ENCODE measurements at regions not wholly inside any gene's neighbourhood (a gene's known extent, or its start where the extent isn't known, plus 50 kb on each side); places are given as distances from the start of the nearest gene placed in this dataset.

DNA sequence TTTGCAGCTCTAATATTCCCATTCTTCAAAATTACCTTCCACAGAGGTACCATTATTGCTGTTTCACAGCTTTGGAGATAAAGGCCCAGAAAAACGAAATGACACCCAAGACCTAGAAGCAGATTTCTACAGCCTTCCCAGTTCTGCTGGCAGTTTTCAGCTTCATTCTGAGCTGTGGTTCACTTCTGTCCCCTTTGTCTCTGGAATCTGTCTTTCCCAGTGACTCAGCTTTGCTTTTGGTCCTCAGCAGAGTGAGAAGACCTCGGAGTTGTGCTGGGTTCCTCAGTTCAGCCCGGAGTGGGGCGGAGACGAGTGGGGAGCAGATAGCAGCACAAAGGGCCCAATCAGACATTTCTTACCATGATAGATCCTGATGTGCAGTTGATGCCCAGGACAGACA lies 180.7 kb upstream of the CXCR4 start:
- H3K27ac ChIP-seq (ENCODE audit: low read length), result no peak overlapping the region
- no peaks in the 10 kb centered on the region for H3F3A ChIP-seq (ENCODE audit: insufficient read depth, low read length, poor library complexity, severe bottlenecking)
- no peaks in the 10 kb centered on the region for H3K27me3 ChIP-seq (ENCODE audit: insufficient read depth, low read depth, low read length)
- no peaks in the 10 kb centered on the region for H3K9me2 ChIP-seq (ENCODE audit: insufficient read depth, low read length)
- H3K9ac ChIP-seq (ENCODE audit: low read length), result no peak overlapping the region
- no peaks in the 10 kb centered on the region for H3K36me3 ChIP-seq (ENCODE audit: insufficient read depth, low read length)
- H3K4me2 ChIP-seq (ENCODE audit: low read length), result no peak overlapping the region
- H4K20me1 ChIP-seq (ENCODE audit: insufficient read depth), result no peaks in the 10 kb centered on the region
- TF ChIP-seq, protein P1, sequence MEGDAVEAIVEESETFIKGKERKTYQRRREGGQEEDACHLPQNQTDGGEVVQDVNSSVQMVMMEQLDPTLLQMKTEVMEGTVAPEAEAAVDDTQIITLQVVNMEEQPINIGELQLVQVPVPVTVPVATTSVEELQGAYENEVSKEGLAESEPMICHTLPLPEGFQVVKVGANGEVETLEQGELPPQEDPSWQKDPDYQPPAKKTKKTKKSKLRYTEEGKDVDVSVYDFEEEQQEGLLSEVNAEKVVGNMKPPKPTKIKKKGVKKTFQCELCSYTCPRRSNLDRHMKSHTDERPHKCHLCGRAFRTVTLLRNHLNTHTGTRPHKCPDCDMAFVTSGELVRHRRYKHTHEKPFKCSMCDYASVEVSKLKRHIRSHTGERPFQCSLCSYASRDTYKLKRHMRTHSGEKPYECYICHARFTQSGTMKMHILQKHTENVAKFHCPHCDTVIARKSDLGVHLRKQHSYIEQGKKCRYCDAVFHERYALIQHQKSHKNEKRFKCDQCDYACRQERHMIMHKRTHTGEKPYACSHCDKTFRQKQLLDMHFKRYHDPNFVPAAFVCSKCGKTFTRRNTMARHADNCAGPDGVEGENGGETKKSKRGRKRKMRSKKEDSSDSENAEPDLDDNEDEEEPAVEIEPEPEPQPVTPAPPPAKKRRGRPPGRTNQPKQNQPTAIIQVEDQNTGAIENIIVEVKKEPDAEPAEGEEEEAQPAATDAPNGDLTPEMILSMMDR (IDR thresholded peaks at IDR 0.05; ENCODE audit: poor library complexity, severe bottlenecking), result no peak
- no peak for TF ChIP-seq POLR2AphosphoS5 (IDR thresholded peaks at IDR 0.05)
- TF ChIP-seq EP300 (conservative IDR thresholded peaks at IDR 0.05; ENCODE audit: poor library complexity, severe bottlenecking), result no peak
- TF ChIP-seq, protein P2, sequence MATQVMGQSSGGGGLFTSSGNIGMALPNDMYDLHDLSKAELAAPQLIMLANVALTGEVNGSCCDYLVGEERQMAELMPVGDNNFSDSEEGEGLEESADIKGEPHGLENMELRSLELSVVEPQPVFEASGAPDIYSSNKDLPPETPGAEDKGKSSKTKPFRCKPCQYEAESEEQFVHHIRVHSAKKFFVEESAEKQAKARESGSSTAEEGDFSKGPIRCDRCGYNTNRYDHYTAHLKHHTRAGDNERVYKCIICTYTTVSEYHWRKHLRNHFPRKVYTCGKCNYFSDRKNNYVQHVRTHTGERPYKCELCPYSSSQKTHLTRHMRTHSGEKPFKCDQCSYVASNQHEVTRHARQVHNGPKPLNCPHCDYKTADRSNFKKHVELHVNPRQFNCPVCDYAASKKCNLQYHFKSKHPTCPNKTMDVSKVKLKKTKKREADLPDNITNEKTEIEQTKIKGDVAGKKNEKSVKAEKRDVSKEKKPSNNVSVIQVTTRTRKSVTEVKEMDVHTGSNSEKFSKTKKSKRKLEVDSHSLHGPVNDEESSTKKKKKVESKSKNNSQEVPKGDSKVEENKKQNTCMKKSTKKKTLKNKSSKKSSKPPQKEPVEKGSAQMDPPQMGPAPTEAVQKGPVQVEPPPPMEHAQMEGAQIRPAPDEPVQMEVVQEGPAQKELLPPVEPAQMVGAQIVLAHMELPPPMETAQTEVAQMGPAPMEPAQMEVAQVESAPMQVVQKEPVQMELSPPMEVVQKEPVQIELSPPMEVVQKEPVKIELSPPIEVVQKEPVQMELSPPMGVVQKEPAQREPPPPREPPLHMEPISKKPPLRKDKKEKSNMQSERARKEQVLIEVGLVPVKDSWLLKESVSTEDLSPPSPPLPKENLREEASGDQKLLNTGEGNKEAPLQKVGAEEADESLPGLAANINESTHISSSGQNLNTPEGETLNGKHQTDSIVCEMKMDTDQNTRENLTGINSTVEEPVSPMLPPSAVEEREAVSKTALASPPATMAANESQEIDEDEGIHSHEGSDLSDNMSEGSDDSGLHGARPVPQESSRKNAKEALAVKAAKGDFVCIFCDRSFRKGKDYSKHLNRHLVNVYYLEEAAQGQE (IDR thresholded peaks at IDR 0.05; ENCODE audit: borderline replicate concordance), result no peak
- no peak for TF ChIP-seq TAF1 (IDR thresholded peaks at IDR 0.05; ENCODE audit: low read depth)
- TF ChIP-seq RAD21 (conservative IDR thresholded peaks at IDR 0.05), result no peak
- no peak for TF ChIP-seq SMC3 (conservative IDR thresholded peaks at IDR 0.05; ENCODE audit: poor library complexity)
- no peak for TF ChIP-seq MXI1 (conservative IDR thresholded peaks at IDR 0.05; ENCODE audit: poor library complexity, severe bottlenecking)
- no peaks in the 10 kb centered on the region for H3K9me3 ChIP-seq (ENCODE audit: low read length)
- H3K79me2 ChIP-seq (replicated peaks; ENCODE audit: insufficient read depth, low read length), result no peaks in the 10 kb centered on the region
- no peak overlapping the region for H3K4me3 ChIP-seq (ENCODE audit: low read length)
- no peak overlapping the region for H2AFZ ChIP-seq (ENCODE audit: low read depth, low read length)

DNA sequence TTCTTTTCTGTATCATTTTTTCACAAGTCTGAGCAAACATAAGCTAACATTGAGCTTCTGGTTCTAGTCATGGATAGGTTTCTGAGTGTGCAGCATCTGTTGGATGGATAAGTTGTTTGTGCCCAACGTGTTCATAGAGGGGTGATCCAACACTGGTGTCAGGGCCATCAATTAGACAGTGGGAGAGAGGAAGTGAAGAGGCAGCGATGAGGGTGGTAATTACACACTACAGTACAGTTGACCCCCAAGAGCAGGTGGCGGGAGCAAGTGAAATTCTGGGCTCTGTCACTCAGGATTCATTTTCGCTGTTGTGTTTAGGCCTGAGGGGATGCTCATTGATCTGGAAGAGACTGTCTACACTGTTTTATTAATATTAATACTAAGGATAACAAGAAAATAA lies 180.0 kb upstream of the CXCR4 start:
- Histone ChIP-seq H3K4me3 (ENCODE audit: low read length) (no peak overlapping the region), H2AFZ (ENCODE audit: low read depth, low read length) (no peak overlapping the region), H3F3A (ENCODE audit: insufficient read depth, low read length, poor library complexity, severe bottlenecking) (no peaks in the 10 kb centered on the region), H3K9ac (ENCODE audit: low read length) (no peak overlapping the region), H4K20me1 (ENCODE audit: insufficient read depth) (no peaks in the 10 kb centered on the region), H3K27me3 (ENCODE audit: insufficient read depth, low read depth, low read length) (no peaks in the 10 kb centered on the region), H3K27ac (ENCODE audit: low read length) (no peak overlapping the region), H3K9me3 (ENCODE audit: low read length) (no peaks in the 10 kb centered on the region), H3K36me3 (ENCODE audit: insufficient read depth, low read length) (no peaks in the 10 kb centered on the region), H3K79me2 (replicated peaks; ENCODE audit: insufficient read depth, low read length) (no peaks in the 10 kb centered on the region), H3K9me2 (ENCODE audit: insufficient read depth, low read length) (no peaks in the 10 kb centered on the region), H3K4me2 (ENCODE audit: low read length) (no peak overlapping the region)
- TF ChIP-seq, protein P1 (IDR thresholded peaks at IDR 0.05; ENCODE audit: poor library complexity, severe bottlenecking), result no peak
- TF ChIP-seq, protein P2 (IDR thresholded peaks at IDR 0.05; ENCODE audit: borderline replicate concordance), result no peak
- TF ChIP-seq EZH2 (IDR thresholded peaks at IDR 0.05; ENCODE audit: borderline replicate concordance, insufficient read depth, low read length, poor library complexity, severe bottlenecking) (no peak), EP300 (conservative IDR thresholded peaks at IDR 0.05; ENCODE audit: poor library complexity, severe bottlenecking) (no peak), RAD21 (conservative IDR thresholded peaks at IDR 0.05) (no peak)

Data from neural cell (in vitro differentiated cells).